Activated CD4-positive, alpha-beta T cell treated with anti-CD3 and anti-CD28 coated beads, Interleukin-2, amount 10 ng/mL, durations not matched to agents 7 days and 5 days (primary cell): ENCODE measurements at regions not wholly inside any gene's neighbourhood (a gene's known extent, or its start where the extent isn't known, plus 50 kb on each side); places are given as distances from the start of the nearest gene placed in this dataset.

Source experiments
- CTCF ChIA-PET: fragments of 350-600 bp; sonication (Branson Sonifier 250); formaldehyde crosslinking; loops from one replicate; lab custom pipeline; 2021; ENCODE audit warnings: antibody characterized with exemption; lab: Charles Lee
- POLR2A ChIA-PET: fragments of 350-600 bp; sonication (Branson Sonifier 250); formaldehyde crosslinking; loops from one replicate; lab custom pipeline; 2021; ENCODE audit warnings: antibody characterized with exemption; lab: Charles Lee
- DNase-seq: peaks from one replicate; pipeline ENCODE4 v3.0.0-alpha.2; 2020
- H3K27ac Mint-ChIP-seq: one replicate; pipeline ENCODE4 v1.8.0; 2021; ENCODE audit warnings: mild to moderate bottlenecking, moderate library complexity, mixed read lengths
- H3K27me3 Mint-ChIP-seq: one replicate; pipeline ENCODE4 v1.8.0; 2021; ENCODE audit warnings: mixed read lengths
- H3K36me3 Mint-ChIP-seq: one replicate; pipeline ENCODE4 v1.8.0; 2021; ENCODE audit warnings: low read depth, mixed read lengths
- H3K4me1 Mint-ChIP-seq: one replicate; pipeline ENCODE4 v1.8.0; 2021; ENCODE audit warnings: mixed read lengths
- H3K4me3 Mint-ChIP-seq: one replicate; pipeline ENCODE4 v1.8.0; 2021; ENCODE audit warnings: mild to moderate bottlenecking, moderate library complexity, mixed read lengths
- H3K9me3 Mint-ChIP-seq: one replicate; pipeline ENCODE4 v1.8.0; 2021; ENCODE audit warnings: mixed read lengths

DNA sequence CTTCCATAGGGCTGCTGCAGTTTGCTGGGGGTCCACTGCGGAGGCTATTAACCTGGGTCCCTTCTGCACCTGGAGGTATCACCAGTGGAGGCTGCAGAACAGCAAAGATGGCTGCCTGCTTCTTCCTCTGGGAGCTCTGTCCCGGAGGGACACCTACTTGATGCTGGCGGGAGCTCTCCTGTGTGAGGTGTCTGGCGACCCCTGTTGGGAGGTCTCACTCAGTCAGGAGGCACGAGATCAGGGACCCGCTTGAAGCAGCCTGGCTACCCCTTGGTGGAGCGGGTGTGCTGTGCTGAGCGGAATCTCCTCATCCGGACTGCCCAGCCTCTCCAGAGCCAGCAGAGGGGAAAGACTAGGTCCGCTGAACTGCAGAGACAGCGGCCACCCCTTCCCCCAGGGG is 56.0 kb upstream of the CTXND1 start:
- CTCF ChIA-PET = interaction anchor here (0.6 kb wide), 1 partner anchor 305 kb away, joined by 3 read pairs; no protein-coding TSS in a partner anchor

GRCh38 chr15:80309769-80310384 is 57.9 kb upstream of the CTXND1 start:
- Mint-ChIP-seq H3K9me3 (no peaks in the 10 kb centered on the region), H3K27me3 (peaks cover 15% of the 10 kb centered on the region), H3K36me3 (no peaks in the 10 kb centered on the region), H3K4me3 (no peak overlapping the region), H3K4me1 (no peaks in the 10 kb centered on the region), H3K27ac (no peak overlapping the region)
- CTCF ChIA-PET = no interaction called here
- POLR2A ChIA-PET = no interaction called here
- no peak for DNase-seq

More for the DNA sequence above, 56.0 kb upstream of the CTXND1 start:
- H3K4me3 Mint-ChIP-seq = no peak overlapping the region
- H3K27me3 Mint-ChIP-seq = peaks cover 14% of the 10 kb centered on the region
- no peak for DNase-seq
- POLR2A ChIA-PET = no interaction called here
- peaks cover 2% of the 10 kb centered on the region for H3K9me3 Mint-ChIP-seq
- no peak overlapping the region for H3K27ac Mint-ChIP-seq
- H3K4me1 Mint-ChIP-seq = no peaks in the 10 kb centered on the region
- H3K36me3 Mint-ChIP-seq = no peaks in the 10 kb centered on the region

GRCh38 chr15:80310776-80311175 is 58.8 kb upstream of the CTXND1 start:
- CTCF ChIA-PET = no interaction called here
- no peak overlapping the region for H3K4me3 Mint-ChIP-seq
- peaks cover 15% of the 10 kb centered on the region for H3K27me3 Mint-ChIP-seq
- H3K27ac Mint-ChIP-seq = no peak overlapping the region
- H3K36me3 Mint-ChIP-seq = no peaks in the 10 kb centered on the region
- DNase-seq = no peak
- H3K4me1 Mint-ChIP-seq = no peaks in the 10 kb centered on the region
- POLR2A ChIA-PET = no interaction called here
- no peaks in the 10 kb centered on the region for H3K9me3 Mint-ChIP-seq

DNA sequence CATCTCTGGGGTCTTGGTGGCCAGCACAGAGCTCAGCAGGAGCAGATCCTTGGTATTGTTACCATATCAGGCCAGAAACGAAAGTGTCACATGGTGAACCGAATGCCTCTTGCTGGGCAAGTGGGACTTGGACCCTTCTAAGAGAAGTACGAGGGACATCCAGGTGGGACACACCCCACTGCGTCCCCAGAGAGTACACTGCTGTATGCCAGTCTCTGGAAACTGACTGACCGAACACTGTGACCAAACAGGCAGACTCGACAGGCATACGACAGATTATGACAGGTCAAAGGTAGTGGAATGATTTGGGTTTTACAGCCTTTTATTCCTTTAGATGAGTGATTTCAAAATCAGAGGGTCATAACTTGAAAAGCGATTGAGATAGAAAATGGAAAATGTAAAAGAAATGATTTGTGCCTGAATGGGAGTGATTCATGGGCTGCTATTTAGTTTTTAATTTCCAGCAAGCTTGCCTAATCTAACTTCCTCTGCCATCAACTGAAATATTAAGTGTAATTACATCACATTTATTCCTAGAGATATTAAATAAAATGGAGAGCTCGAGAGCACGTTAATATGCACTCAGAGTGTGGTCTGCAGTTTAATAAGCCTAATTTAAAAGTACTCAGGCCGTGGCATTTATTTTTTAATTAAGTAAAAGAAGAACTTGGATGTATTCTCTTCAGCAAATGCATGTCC is 63.4 kb upstream of the CTXND1 start:
- ChIA-PET POLR2A (no interaction called here), CTCF (interaction anchor here (1.2 kb wide), 1 partner anchor 19 kb away, joined by 3 read pairs; no protein-coding TSS in a partner anchor)
- Mint-ChIP-seq H3K4me3 (no peak overlapping the region), H3K27ac (no peak overlapping the region), H3K4me1 (no peaks in the 10 kb centered on the region), H3K36me3 (no peaks in the 10 kb centered on the region), H3K27me3 (peaks cover 10% of the 10 kb centered on the region), H3K9me3 (no peaks in the 10 kb centered on the region)
- DNase-seq = no peak

DNA sequence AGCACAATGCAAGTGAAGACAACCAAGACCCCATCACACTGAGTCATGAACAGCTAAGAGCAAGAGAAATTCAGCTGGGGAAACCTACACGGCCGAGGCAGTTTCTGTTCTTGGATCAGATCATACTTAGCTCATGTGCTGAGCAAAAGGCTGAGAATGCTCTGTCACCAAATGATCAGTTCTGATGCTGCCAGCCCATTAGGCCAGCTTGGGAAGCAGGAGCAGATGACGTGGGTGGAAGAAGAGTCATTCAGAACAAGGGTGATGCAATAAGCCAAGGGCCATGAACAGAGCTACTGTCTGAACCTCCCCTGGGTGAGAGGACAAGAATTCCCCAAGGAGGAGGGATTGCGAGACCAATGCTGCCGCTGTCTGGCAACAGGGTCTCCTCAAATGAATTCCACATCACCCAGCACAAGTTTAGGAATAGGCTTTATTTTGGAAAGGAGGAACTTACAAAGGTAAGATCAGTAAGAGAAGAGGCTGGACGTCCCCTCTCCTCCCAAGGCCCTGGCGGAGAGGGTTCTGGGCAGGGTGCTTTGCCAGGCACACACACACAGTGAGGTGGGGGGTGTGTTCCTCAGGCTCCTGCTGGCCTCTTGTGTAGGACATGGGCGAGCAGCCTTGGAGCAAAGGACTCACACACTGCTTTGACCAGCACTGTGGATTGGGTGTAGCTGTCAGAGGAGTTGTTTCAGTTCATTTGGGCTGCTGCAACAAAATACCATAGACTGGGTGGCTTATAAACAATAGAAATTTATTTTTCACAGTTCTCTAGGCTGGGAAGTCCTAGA is 65.6 kb upstream of the CTXND1 start:
- Mint-ChIP-seq H3K9me3 (no peaks in the 10 kb centered on the region), H3K36me3 (no peaks in the 10 kb centered on the region), H3K27me3 (peaks cover 5% of the 10 kb centered on the region), H3K27ac (no peak overlapping the region), H3K4me3 (no peak overlapping the region), H3K4me1 (no peaks in the 10 kb centered on the region)
- ChIA-PET POLR2A (no interaction called here), CTCF (no interaction called here)
- no peak for DNase-seq

GRCh38 chr15:80321853-80322252 is 69.8 kb upstream of the CTXND1 start:
- ChIA-PET CTCF (no interaction called here), POLR2A (no interaction called here)
- Mint-ChIP-seq H3K36me3 (no peaks in the 10 kb centered on the region), H3K4me3 (no peak overlapping the region), H3K4me1 (no peaks in the 10 kb centered on the region), H3K9me3 (no peaks in the 10 kb centered on the region), H3K27me3 (peaks cover 2% of the 10 kb centered on the region), H3K27ac (no peak overlapping the region)
- no peak for DNase-seq

DNA sequence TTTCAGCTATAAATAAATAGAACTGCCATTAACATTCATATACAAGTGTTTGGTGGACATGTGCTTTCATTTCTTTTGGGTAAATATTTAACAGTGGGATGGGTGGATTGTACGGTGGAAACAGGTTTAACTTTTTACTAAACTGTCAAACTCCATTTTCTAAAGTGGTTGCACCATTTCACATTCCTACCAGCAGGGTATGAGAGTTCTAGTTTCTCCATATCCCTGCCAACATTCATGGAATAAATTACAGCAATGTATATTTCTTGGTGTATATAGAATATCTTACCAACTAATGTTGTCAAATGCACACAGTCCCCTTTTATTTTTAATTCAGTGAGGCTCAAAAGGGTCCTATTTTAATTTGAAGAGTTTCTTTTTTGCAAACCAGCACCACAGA is 71.3 kb upstream of the CTXND1 start:
- Mint-ChIP-seq H3K9me3 (peaks cover 3% of the 10 kb centered on the region), H3K27me3 (peaks cover 4% of the 10 kb centered on the region), H3K4me3 (no peak overlapping the region), H3K4me1 (no peaks in the 10 kb centered on the region), H3K36me3 (no peaks in the 10 kb centered on the region), H3K27ac (no peak overlapping the region)
- ChIA-PET POLR2A (no interaction called here), CTCF (no interaction called here)
- DNase-seq = no peak

GRCh38 chr15:80324545-80325080 is 72.6 kb upstream of the CTXND1 start:
- H3K4me3 Mint-ChIP-seq = no peak overlapping the region
- DNase-seq = no peak
- peaks cover 3% of the 10 kb centered on the region for H3K9me3 Mint-ChIP-seq
- ChIA-PET POLR2A (no interaction called here), CTCF (no interaction called here)
- no peaks in the 10 kb centered on the region for H3K4me1 Mint-ChIP-seq
- H3K36me3 Mint-ChIP-seq = no peaks in the 10 kb centered on the region
- H3K27ac Mint-ChIP-seq = no peak overlapping the region
- peaks cover 4% of the 10 kb centered on the region for H3K27me3 Mint-ChIP-seq

GRCh38 chr15:80325206-80325605 is 73.2 kb upstream of the CTXND1 start:
- H3K27ac Mint-ChIP-seq = no peak overlapping the region
- H3K36me3 Mint-ChIP-seq = no peaks in the 10 kb centered on the region
- H3K4me1 Mint-ChIP-seq = no peaks in the 10 kb centered on the region
- H3K4me3 Mint-ChIP-seq = no peak overlapping the region
- CTCF ChIA-PET = no interaction called here
- peaks cover 4% of the 10 kb centered on the region for H3K27me3 Mint-ChIP-seq
- POLR2A ChIA-PET = no interaction called here
- peaks cover 3% of the 10 kb centered on the region for H3K9me3 Mint-ChIP-seq
- DNase-seq = no peak

GRCh38 chr15:80326270-80326669 is 74.3 kb upstream of the CTXND1 start:
- Mint-ChIP-seq H3K9me3 (peaks cover 3% of the 10 kb centered on the region), H3K4me1 (no peaks in the 10 kb centered on the region), H3K27ac (no peak overlapping the region), H3K36me3 (no peaks in the 10 kb centered on the region), H3K4me3 (no peak overlapping the region), H3K27me3 (peaks cover 4% of the 10 kb centered on the region)
- no peak for DNase-seq
- POLR2A ChIA-PET = no interaction called here
- CTCF ChIA-PET = interaction anchor here (0.5 kb wide), 1 partner anchor 1430 kb away, joined by 3 read pairs; no protein-coding TSS in a partner anchor

- no peak for DNase-seq
- Mint-ChIP-seq H3K27me3 (peaks cover 2% of the 10 kb centered on the region), H3K36me3 (no peaks in the 10 kb centered on the region), H3K27ac (no peak overlapping the region), H3K9me3 (peaks cover 3% of the 10 kb centered on the region), H3K4me1 (no peaks in the 10 kb centered on the region), H3K4me3 (no peak overlapping the region)
- ChIA-PET CTCF (no interaction called here), POLR2A (no interaction called here)
Observed at GRCh38 chr15:80328496-80328895, 75.7 kb upstream of the ARNT2 start.

DNA sequence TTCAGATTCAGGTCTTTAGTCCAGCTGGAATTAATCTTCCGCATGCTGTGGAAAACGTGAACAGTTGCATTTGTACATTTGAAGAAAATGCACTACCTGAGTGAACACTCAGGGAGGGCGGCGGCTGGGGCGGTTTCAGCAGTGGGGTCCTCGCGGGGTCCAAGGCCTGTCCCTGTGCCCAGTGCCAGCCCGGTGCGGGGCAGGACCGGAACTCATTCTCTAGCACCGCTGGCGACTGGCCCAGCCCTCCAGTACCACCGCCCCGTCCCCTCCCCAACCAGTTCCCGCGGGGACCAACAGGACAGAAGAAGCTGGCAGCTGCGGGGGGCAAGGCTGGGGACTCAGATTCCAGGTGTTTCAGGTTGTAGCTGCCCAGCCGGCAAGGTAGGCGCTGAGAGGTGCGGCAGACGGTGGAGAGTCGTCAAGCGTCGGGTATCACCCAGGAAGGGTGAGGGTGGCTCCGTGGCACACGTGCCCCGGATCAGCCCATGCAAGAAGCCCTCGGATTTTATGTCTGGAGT is 72.2 kb upstream of the ARNT2 start:
- Mint-ChIP-seq H3K27ac (no peak overlapping the region), H3K27me3 (peaks cover 4% of the 10 kb centered on the region), H3K4me1 (no peaks in the 10 kb centered on the region), H3K4me3 (no peak overlapping the region), H3K9me3 (peaks cover 3% of the 10 kb centered on the region), H3K36me3 (no peaks in the 10 kb centered on the region)
- DNase-seq = no peak
- ChIA-PET CTCF (no interaction called here), POLR2A (no interaction called here)

DNA sequence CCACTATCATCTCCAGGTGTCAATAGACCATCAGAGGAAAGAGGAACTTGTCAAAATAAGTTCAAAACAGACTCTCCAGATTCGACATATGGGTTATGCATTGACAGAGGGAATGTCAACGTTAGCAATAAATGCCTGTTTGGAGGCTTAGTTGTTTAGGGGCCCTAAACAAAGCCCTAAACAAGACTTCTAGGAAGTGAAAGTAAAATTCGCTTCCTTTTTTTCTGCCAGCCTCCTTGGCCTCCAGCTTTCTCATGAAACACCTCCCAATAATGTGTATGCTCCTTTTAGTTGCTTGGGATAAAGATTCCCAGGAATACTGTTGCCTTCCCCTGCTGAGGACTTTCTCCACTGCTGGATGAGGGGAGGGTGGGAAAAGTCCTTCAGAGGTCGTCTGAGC is 70.9 kb upstream of the ARNT2 start:
- H3K9me3 Mint-ChIP-seq = no peaks in the 10 kb centered on the region
- H3K27ac Mint-ChIP-seq = no peak overlapping the region
- peaks cover 5% of the 10 kb centered on the region for H3K27me3 Mint-ChIP-seq
- DNase-seq = no peak
- ChIA-PET POLR2A (no interaction called here), CTCF (no interaction called here)
- H3K36me3 Mint-ChIP-seq = no peaks in the 10 kb centered on the region
- no peaks in the 10 kb centered on the region for H3K4me1 Mint-ChIP-seq
- H3K4me3 Mint-ChIP-seq = no peak overlapping the region
